Spinal cord (tissue), 9 donors: ENCODE measurements at regions not wholly inside any gene's neighbourhood (a gene's known extent, or its start where the extent isn't known, plus 50 kb on each side); places are given as distances from the start of the nearest gene placed in this dataset.
"Not testable (repeated sequence)": the region's sequence is repeated elsewhere in the genome, so short reads cannot be mapped to it uniquely, and the experiment has no call there.

Experiments
- DNase-seq, 6 donors: peaks; one replicate each; pipeline versions ENCODE4 v3.0.0 to v3.0.0-alpha.2; 2013 to 2015; ENCODE audit warnings: low spot score in 6 of 6, low read depth in 4 of 6
- H3K27ac ChIP-seq: one replicate; pipeline ENCODE4 v1.5.1; 2013; ENCODE audit warnings: low read depth, low read length, control low read depth
- H3K27me3 ChIP-seq: one replicate; pipeline ENCODE4 v1.6.1; 2013; ENCODE audit warnings: low read length; ENCODE audit not compliant: control insufficient read depth, insufficient read depth
- H3K36me3 ChIP-seq: one replicate; pipeline ENCODE4 v1.6.1; 2013; ENCODE audit warnings: low read length; ENCODE audit not compliant: control insufficient read depth, insufficient read depth
- H3K4me1 ChIP-seq: one replicate; pipeline ENCODE4 v1.6.1; 2013; ENCODE audit warnings: low read length; ENCODE audit not compliant: control insufficient read depth, insufficient read depth
- H3K4me3 ChIP-seq: one replicate; pipeline ENCODE4 v1.5.1; 2013; ENCODE audit warnings: low read depth, low read length, control low read depth
- H3K9me3 ChIP-seq: one replicate; pipeline ENCODE4 v1.6.1; 2013; ENCODE audit warnings: low read length; ENCODE audit not compliant: control insufficient read depth, insufficient read depth
- WGBS: methylation state at CpG from one replicate; pipeline ENCODE4 v1.1.5; 2013; ENCODE audit warnings: missing lambda C conversion rate; ENCODE audit not compliant: insufficient coverage; 5-methylcytosine and 5-hydroxymethylcytosine counted together
- donor health status: healthy.

GRCh38 chr14:52202151-52202550, 65.3 kb upstream of the PTGDR start:
- DNase-seq, result no peak
- no peaks in the 10 kb centered on the region for H3K27me3 ChIP-seq
- H3K9me3 ChIP-seq, result no peaks in the 10 kb centered on the region
- H3K27ac ChIP-seq, result no peak overlapping the region
- no peaks in the 10 kb centered on the region for H3K36me3 ChIP-seq
- H3K4me3 ChIP-seq, result no peak overlapping the region
- no peaks in the 10 kb centered on the region for H3K4me1 ChIP-seq

DNA sequence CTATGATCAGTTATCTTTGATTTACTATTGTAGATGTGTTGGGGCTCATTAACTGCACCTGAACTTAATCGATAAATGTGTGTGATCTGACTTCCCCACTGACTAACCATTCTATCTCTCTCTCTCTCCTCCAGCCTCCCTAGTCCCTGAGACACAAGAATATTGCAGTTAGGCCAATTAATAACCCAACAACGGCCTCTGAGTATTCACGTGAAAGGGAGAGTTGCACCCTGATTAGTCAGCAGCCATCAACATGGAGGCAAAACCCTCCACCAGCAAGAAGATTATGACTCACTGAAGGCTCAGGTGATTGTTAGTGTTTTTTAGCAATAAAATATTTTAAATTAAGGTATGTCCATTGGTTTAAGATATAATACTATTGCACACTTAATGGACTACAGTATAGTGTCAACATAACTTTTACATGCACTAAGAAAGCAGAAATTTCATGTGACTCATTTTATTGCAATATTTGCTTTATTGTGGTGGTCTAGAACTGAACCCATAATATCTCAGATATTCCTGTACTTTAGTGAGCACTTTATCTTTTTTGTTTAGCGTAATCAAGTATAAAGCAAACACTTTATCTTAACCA, 77.1 kb upstream of the PTGDR start:
- no peak overlapping the region for H3K27ac ChIP-seq
- no peaks in the 10 kb centered on the region for H3K27me3 ChIP-seq
- no peaks in the 10 kb centered on the region for H3K4me1 ChIP-seq
- no peaks in the 10 kb centered on the region for H3K36me3 ChIP-seq
- 90% methylated on average over 2 of the region's 4 CpGs for WGBS
- DNase-seq, result no peak
- no peaks in the 10 kb centered on the region for H3K9me3 ChIP-seq
- no peak overlapping the region for H3K4me3 ChIP-seq

DNA sequence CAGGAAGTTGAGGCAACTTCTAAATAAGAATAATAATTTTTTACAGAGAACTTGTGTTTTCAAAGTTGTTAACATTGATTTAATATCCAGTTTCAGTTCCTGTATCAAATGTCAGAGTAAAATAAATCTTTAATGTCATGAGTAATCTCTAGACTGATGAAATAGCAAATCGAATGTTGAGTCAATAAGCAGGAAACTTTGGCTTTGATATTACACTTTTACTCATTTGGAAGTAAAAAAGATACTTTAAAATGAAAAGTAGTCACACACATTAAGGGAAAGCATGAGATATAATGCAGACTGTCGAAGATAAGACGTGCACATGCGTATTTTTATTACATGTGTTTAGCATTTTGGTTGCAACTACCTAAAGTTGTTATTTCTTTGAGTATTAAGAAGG, 78.2 kb upstream of the PTGDR start:
- no peak for DNase-seq
- H3K9me3 ChIP-seq, result no peaks in the 10 kb centered on the region
- no peaks in the 10 kb centered on the region for H3K36me3 ChIP-seq
- H3K4me3 ChIP-seq, result no peak overlapping the region
- no peaks in the 10 kb centered on the region for H3K27me3 ChIP-seq
- no peaks in the 10 kb centered on the region for H3K4me1 ChIP-seq
- WGBS, result no CpG with 5 or more reads among the region's 4 CpGs
- H3K27ac ChIP-seq, result no peak overlapping the region

DNA sequence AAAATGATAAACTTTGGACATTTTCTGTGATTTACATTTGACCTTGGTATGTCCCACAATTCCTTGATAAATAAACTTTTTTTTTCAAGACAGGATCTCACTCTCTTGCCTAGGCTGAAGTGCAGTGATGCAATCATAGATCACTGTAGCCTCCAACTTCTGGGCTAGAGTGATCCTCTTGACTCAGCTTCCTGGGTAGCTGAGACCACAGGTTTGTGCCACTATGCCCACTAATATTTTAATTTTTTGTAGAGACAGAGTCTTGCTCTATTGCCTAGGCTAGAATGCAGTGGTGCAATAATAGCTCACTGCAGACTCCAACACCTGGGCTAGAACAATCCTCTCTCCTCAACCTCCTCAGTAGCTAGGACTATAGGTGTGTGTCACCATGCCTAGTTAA, 79.1 kb upstream of the PTGDR start:
- no peaks in the 10 kb centered on the region for H3K9me3 ChIP-seq
- H3K27ac ChIP-seq, result no peak overlapping the region
- H3K4me3 ChIP-seq, result no peak overlapping the region
- H3K4me1 ChIP-seq, result no peaks in the 10 kb centered on the region
- no peaks in the 10 kb centered on the region for H3K27me3 ChIP-seq
- DNase-seq, result no peak
- H3K36me3 ChIP-seq, result no peaks in the 10 kb centered on the region

- Histone ChIP-seq H3K4me1 (no peaks in the 10 kb centered on the region), H3K27me3 (no peaks in the 10 kb centered on the region), H3K9me3 (peaks cover 3% of the 10 kb centered on the region), H3K4me3 (no peak overlapping the region), H3K36me3 (no peaks in the 10 kb centered on the region), H3K27ac (no peak overlapping the region)
- DNase-seq, result no peak
- WGBS, result 100% methylated on average over 1 of the region's 3 CpGs
Observed at GRCh38 chr14:52185178-52185577, 82.3 kb upstream of the PTGDR start.

GRCh38 chr14:52182853-52183252, 84.6 kb upstream of the PTGDR start:
- Histone ChIP-seq H3K27me3 (no peaks in the 10 kb centered on the region), H3K27ac (no peak overlapping the region), H3K9me3 (peaks cover 3% of the 10 kb centered on the region), H3K36me3 (no peaks in the 10 kb centered on the region), H3K4me1 (no peaks in the 10 kb centered on the region), H3K4me3 (no peak overlapping the region)
- no CpG with 5 or more reads among the region's 2 CpGs for WGBS
- DNase-seq, result no peak

GRCh38 chr14:52179141-52179790, 88.2 kb upstream of the PTGDR start:
- WGBS, result no CpG with 5 or more reads among the region's 6 CpGs
- DNase-seq, result no peak
- no peaks in the 10 kb centered on the region for H3K36me3 ChIP-seq
- H3K4me1 ChIP-seq, result no peaks in the 10 kb centered on the region
- no peak overlapping the region for H3K27ac ChIP-seq
- no peaks in the 10 kb centered on the region for H3K27me3 ChIP-seq
- H3K4me3 ChIP-seq, result no peak overlapping the region
- H3K9me3 ChIP-seq, result peaks cover 3% of the 10 kb centered on the region

- no peak for DNase-seq
- 93% methylated on average over 4 of the region's 6 CpGs for WGBS
- H3K9me3 ChIP-seq, result peaks cover 2% of the 10 kb centered on the region
- H3K36me3 ChIP-seq, result no peaks in the 10 kb centered on the region
- H3K4me3 ChIP-seq, result no peak overlapping the region
- no peak overlapping the region for H3K27ac ChIP-seq
- H3K27me3 ChIP-seq, result no peaks in the 10 kb centered on the region
- H3K4me1 ChIP-seq, result no peaks in the 10 kb centered on the region
Observed at GRCh38 chr14:52175982-52176502, 91.5 kb upstream of the PTGDR start.

DNA sequence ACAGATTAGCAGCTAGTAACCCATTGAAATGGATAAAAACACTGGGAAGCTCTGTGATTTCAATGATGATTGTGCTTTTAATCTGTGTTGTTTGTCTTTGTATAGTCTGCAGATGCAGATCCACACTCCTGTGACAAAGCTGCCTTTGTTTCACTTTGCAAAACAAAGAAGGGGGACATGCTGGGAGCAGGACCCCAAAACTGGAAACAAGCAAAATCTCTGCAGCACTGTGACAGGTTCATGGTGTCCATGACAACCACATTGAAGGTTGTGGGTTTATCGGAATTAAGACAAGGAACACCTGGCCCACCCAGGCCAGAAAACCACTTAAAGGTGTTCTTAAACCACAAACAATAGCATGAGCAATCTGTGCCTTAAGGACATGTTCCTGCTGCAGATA, 95.6 kb upstream of the PTGDR start:
- DNase-seq, H3K27ac ChIP-seq, H3K4me1 ChIP-seq, H3K9me3 ChIP-seq, H3K27me3 ChIP-seq, H3K4me3 ChIP-seq, H3K36me3 ChIP-seq: not testable (repeated sequence)
- WGBS, result no CpG with 5 or more reads among the region's 1 CpG

- Histone ChIP-seq H3K9me3 (peaks cover 3% of the 10 kb centered on the region), H3K4me3 (no peak overlapping the region), H3K4me1 (no peaks in the 10 kb centered on the region), H3K27ac (no peak overlapping the region), H3K36me3 (no peaks in the 10 kb centered on the region), H3K27me3 (no peaks in the 10 kb centered on the region)
- 71% methylated on average over 11 of the region's 11 CpGs for WGBS
- DNase-seq, result no peak
Observed at GRCh38 chr14:52166822-52167221, 98.0 kb upstream of the NID2 start.
